ENCODE measurements at regions not wholly inside any gene's neighbourhood (a gene's known extent, or its start where the extent isn't known, plus 50 kb on each side); places are given as distances from the start of the nearest gene placed in this dataset.
A peak's percentile ranks its signal among the peaks of the same experiment; 100 is the strongest.

- H3K27me3 Mint-ChIP-seq (ENCODE audit: insufficient read depth, low read depth, poor library complexity): no peaks in the 10 kb centered on the region
- no peak overlapping the region for H3K27ac Mint-ChIP-seq
- peak; percentile 41; the same call in 2 of the 3 replicates for ATAC-seq
Measured at GRCh38 chr13:78258304-78258703, 339.7 kb upstream of the EDNRB start.

GRCh38 chr13:78256484-78256883 is 337.9 kb upstream of the EDNRB start:
- peaks cover 6% of the 10 kb centered on the region; the same call in 2 of the 3 replicates for H3K9me3 Mint-ChIP-seq
- no peak overlapping the region for H3K27ac ChIP-seq (ENCODE audit: low read depth)
- DNase-seq (ENCODE audit: low spot score): no peak
- no peak overlapping the region for H3K27ac Mint-ChIP-seq
- H3K4me2 ChIP-seq: no peak overlapping the region
- H3K4me3 Mint-ChIP-seq: no peak overlapping the region
- no peaks in the 10 kb centered on the region for H3K79me2 ChIP-seq (replicated peaks; ENCODE audit: insufficient read depth)
- H3K4me3 ChIP-seq: no peak overlapping the region
- H3K36me3 ChIP-seq (ENCODE audit: insufficient read depth): no peaks in the 10 kb centered on the region
- no peak for ATAC-seq
- H3K27me3 ChIP-seq (ENCODE audit: insufficient read depth): no peaks in the 10 kb centered on the region
- H3K36me3 Mint-ChIP-seq (ENCODE audit: low read depth): no peaks in the 10 kb centered on the region; the same call in 2 of the 3 replicates
- H3K4me1 ChIP-seq (ENCODE audit: insufficient read depth): peaks cover 7% of the 10 kb centered on the region; the same call in 1 of the 2 replicates
- H3K4me1 Mint-ChIP-seq: peaks cover 11% of the 10 kb centered on the region
- H2AFZ ChIP-seq: no peak overlapping the region
- no peaks in the 10 kb centered on the region for H4K20me1 ChIP-seq (replicated peaks; ENCODE audit: insufficient read depth)
- H3F3A ChIP-seq (replicated peaks; ENCODE audit: low read depth): no peaks in the 10 kb centered on the region
- no peaks in the 10 kb centered on the region for H3K27me3 Mint-ChIP-seq (ENCODE audit: insufficient read depth, low read depth, poor library complexity)
- H3K9me2 ChIP-seq (ENCODE audit: insufficient read depth): no peaks in the 10 kb centered on the region
- TF ChIP-seq ETS1 (IDR thresholded peaks at IDR 0.05) (no peak), ZNF462 (CRISPR knock-in tag; IDR thresholded peaks at IDR 0.05) (no peak), JUNB (IDR thresholded peaks at IDR 0.05; ENCODE audit: unreplicated experiment) (no peak), POLR2AphosphoS5 (IDR thresholded peaks at IDR 0.05; ENCODE audit: low read depth) (no peak), NANOG (IDR thresholded peaks at IDR 0.05; ENCODE audit: borderline replicate concordance) (no peak)

More at GRCh38 chr13:78258304-78258703, 339.7 kb upstream of the EDNRB start:
- no peak overlapping the region for H2AFZ ChIP-seq
- peak overlapping the region; percentile 45; the same call in 1 of the 2 replicates for H3K4me2 ChIP-seq
- H3K4me1 Mint-ChIP-seq: peaks cover 11% of the 10 kb centered on the region
- DNase-seq (ENCODE audit: low spot score): no peak
- peaks cover 7% of the 10 kb centered on the region; the same call in 1 of the 2 replicates for H3K4me1 ChIP-seq (ENCODE audit: insufficient read depth)
- no peaks in the 10 kb centered on the region for H4K20me1 ChIP-seq (replicated peaks; ENCODE audit: insufficient read depth)
- no peaks in the 10 kb centered on the region for H3K79me2 ChIP-seq (replicated peaks; ENCODE audit: insufficient read depth)
- peaks cover 6% of the 10 kb centered on the region; the same call in 2 of the 3 replicates for H3K9me3 Mint-ChIP-seq
- H3K36me3 ChIP-seq (ENCODE audit: insufficient read depth): no peaks in the 10 kb centered on the region
- no peaks in the 10 kb centered on the region for H3K9me2 ChIP-seq (ENCODE audit: insufficient read depth)
- no peak for TF ChIP-seq JUNB (IDR thresholded peaks at IDR 0.05; ENCODE audit: unreplicated experiment)
- TF ChIP-seq REST (IDR thresholded peaks at IDR 0.05; ENCODE audit: unreplicated experiment): no peak
- no peak for TF ChIP-seq CREB1 (CRISPR knock-in tag; IDR thresholded peaks at IDR 0.05; ENCODE audit: low read depth)
- no peak for TF ChIP-seq NANOG (IDR thresholded peaks at IDR 0.05; ENCODE audit: borderline replicate concordance)
- no peak for TF ChIP-seq ZNF114 (CRISPR knock-in tag; IDR thresholded peaks at IDR 0.05)
- no peak overlapping the region for H3K27ac ChIP-seq (ENCODE audit: low read depth)
- no peaks in the 10 kb centered on the region; the same call in 2 of the 3 replicates for H3K36me3 Mint-ChIP-seq (ENCODE audit: low read depth)
- no peak overlapping the region for H3K4me3 ChIP-seq
- no peaks in the 10 kb centered on the region for H3F3A ChIP-seq (replicated peaks; ENCODE audit: low read depth)
- H3K27me3 ChIP-seq (ENCODE audit: insufficient read depth): no peaks in the 10 kb centered on the region
- no peak overlapping the region for H3K4me3 Mint-ChIP-seq

Data from GM23338 (cell line).